Hematopoietic multipotent progenitor cell treated with erythropoietin and hydrocortisone succinate and interleukin-3 and kit ligand, for 4 days (in vitro differentiated cells): ENCODE measurements at regions not wholly inside any gene's neighbourhood (a gene's known extent, or its start where the extent isn't known, plus 50 kb on each side); places are given as distances from the start of the nearest gene placed in this dataset.
"Not testable (repeated sequence)": the region's sequence is repeated elsewhere in the genome, so short reads cannot be mapped to it uniquely, and the experiment has no call there.

Experiments used
- DNase-seq: peaks from one replicate; pipeline ENCODE4 v3.0.0-alpha.2; 2015

DNA sequence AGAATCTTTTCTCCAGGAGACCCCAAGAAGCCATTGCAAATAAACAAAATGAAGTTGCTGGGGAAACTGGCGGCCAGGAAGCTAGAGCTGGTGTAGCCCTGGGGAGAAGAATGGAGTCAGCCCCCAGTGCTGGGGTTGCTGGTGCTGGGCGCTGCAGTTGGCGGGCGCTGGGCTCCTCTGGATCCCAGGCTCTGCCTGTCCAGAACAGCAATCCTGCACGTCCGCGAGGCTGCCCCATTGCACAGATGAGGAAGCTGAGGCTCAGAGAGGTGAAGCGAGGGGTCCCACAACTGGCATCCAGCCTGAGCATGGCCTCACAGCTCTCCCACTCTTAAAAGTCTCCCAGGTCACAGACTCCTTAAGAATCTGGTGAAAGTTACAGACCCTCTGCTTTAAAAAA, 161.1 kb downstream of the OR4M2 start:
- DNase-seq: no peak

DNA sequence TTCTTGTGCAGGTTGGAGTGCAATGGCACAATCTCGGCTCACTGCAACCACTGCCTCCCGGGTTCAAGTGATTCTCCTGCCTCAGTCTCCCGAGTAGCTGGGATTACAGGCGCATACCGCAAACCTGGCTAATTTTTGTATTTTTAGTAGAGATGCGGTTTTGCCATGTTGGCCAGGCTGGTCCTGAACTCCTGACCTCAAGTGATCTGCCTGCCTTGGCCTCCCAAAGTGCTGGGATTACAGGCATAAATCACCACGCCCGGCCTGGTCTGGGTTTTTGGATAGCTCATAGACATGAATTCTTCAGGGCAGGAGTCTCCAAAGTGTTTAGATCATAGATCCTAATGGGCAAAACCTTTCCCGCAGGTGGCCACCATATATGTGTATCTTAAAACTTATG, 162.0 kb downstream of the OR4M2 start:
- DNase-seq: not testable (repeated sequence)

DNA sequence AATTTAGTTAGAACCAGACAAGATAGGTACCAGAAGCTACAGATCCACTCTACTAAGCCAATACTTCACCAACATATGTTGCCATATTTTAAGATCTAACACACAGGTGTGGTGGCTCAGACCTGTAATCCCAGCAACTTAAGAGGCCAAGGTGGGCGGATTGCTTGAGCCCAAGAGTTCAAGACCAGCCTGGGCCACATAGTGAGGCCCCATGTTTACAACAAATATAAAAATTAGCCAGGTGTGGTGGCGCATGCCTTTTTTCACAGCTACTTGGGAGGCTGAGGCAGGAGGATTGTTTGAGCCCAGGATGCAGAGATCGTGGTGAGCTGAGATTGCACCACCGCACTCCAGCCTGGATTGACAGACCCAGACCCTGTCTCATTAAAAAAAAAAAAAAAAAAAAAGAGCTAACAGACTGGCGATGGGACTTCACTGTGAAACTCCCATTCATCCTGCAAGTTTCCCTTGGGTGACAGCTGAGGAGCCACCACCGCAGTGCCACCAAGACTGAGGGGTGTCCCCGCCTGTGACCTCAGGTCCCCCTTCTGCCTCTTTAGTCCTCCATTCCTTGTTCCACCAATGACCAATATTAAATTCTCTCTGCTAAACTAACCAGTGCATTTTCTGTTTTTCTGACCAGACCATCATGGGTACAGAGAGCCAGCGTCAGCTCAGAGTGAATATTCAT, 163.3 kb downstream of the OR4M2 start:
- DNase-seq: no peak

DNA sequence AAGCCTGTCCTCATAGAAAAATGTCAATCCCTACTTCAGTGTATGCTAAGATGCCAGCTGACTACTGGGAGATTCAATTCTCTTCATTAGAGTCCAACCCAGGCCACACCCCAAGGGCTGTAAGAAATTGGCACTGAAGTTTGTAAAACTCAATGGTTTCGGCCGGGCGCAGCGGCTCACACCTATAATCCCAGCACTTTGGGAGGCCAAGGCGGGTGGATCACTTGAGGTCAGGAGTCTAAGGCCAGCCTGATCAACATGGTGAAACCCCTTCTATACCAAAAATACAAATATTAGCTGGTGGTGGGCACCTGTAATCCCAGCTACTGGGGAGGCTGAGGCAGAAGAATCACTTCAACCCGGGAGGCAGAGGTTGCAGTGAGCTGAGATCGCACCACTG, 169.2 kb downstream of the OR4M2 start:
- DNase-seq: not testable (repeated sequence)

DNA sequence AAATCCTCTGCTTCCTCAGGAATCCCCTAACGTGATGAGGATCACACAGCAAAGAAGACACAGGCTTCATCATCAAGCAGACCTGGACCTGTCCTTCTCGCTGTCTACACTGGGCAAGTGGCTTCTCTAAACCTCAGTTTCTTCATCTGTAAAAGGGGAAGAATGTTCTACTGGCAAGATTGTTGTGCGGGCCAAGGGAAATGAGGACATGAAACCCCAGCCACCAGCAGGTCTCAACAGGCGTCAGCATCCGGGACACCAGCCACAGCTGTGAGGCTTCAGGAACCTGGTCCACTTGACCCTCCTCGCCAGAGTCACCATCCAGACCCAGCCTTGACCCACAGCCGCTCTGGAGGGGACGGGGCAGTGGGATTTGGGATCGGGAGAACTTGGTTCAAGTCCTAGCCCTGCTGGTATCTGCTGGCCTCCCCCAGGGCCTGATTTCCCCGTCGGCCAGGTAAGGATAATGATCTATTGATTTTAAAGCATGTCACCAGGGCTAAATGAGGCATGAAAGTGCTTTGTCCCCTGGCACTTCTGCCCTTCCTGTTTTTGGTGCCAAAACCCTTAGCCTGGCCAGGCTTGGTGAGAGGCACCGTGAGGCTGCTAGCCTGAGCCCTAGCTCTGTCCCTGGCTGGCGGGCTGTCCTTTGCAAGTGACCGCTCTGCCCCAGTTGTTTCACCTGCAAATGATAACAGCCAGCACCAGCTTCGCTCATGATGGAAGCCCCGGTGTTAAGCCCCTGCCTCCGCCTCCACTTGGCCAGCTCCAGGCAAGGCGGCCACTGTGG, 170.4 kb downstream of the OR4M2 start:
- not testable (repeated sequence) for DNase-seq

DNA sequence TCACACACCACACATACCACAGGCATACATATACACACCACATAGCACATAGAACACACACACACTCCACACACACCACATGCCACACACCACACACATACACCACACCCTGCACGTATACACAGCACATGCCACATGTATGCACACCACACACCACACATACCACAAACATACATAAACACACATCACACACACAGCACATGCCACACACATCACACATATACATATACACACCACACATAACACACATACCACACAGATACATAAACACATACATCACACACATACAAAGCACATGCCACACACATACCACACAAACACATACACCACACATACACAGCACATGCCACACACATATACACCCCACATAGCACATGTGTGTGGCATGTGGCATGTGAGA, 171.1 kb downstream of the OR4M2 start:
- DNase-seq: no peak

DNA sequence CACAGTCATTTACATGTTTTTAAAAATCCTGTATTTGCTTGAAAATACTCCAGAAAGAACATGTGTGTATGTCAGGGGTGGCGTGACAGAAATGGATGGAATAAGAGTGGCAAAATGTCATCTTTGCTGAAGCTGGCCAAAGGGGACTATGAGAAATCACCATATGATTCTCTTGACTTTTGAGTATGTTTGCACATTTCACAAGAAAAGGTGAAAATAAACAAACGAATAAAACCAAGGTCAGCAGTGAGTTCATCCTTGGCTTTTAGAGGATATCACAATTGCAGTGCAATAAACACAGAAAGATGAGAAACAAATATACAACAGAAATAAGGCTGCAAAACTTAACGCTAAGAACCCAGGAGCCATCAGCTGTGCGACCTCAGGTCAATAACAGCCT, 171.7 kb downstream of the OR4M2 start:
- not testable (repeated sequence) for DNase-seq

DNA sequence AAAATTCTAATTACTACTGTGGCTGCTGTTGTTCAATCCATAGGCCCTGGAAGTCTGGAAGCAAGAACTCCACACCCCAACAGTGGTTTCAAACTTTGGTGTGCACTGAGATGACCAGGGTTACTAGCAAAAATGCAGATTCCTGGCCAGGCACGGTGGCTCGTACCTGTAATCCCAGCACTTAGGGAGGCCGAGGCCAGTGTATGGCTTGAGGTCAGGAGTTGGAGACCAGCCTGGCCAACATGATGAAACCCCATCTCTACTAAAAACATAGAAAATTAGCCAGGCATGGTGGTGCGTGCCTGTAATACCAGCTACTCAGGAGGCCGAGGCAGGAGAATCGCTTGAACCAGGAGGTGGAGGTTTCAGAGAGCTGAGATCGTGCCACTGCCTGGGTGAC, 172.2 kb downstream of the OR4M2 start:
- not testable (repeated sequence) for DNase-seq

DNA sequence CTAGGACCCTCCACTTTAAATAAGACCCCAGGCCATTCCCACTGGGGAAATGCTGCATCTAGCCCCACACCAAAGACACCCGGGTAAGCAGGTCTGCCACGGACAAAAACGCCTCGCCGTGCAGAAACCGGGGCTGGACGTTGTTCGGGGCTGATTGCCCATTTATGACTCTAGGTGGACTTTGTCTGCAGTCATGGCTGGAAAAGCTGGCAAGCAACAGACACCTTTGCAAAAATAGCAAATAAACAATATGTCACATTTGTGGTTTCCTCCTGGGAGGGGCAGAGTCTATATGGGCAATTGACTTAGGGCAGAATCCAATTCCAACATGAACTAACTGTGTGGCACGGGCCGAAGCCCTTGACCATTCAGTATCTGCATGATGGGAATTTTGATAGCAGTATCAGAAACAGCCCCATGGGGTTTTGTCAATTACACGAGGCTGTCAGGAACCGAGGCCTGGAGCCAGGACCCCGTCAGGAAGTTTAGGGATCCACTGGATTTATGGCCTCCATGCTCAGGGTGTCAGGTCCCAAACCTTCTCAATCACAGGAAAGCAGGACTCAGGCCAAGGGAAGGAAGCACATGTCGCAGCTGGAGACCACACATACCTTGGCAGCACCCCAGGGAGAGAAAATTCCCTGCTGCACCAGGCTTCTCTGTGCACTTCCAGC, 172.8 kb downstream of the OR4M2 start:
- DNase-seq: not testable (repeated sequence)

DNA sequence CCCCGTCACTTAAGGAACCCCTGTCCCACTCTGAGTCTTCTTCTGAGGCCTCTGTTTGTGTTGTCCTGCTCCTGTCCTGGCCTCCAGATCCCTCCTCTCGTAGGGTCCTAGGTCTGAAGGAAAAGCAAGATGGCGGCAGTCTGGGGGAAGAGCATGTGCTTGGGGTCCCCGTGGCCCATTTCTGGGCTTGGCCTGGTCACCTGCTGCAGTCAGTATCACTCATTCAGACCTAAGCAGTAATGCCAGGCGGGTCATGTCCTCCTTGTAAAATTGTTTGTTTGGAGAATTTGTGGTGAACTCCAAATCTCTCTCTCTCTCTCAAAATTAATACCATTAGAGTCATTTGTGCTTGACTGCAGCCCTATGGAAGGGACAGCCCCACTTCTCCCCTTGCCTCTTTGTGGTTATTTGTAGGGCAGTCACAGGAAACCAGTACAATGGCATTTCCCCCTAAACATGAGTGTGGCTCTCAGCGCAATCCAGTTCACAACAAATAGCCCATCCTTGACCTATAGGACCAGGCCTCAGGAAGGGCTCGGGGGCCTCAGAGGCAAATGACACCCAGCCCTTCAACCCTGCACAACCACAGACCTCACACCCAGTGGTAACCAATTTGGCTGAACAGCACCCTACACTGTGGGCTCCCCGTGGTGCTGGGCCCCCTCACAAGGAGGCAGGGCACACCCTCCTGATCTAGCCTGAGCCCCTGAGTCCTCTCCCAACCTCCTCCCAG, 173.5 kb downstream of the OR4M2 start:
- DNase-seq: peak; percentile 40

DNA sequence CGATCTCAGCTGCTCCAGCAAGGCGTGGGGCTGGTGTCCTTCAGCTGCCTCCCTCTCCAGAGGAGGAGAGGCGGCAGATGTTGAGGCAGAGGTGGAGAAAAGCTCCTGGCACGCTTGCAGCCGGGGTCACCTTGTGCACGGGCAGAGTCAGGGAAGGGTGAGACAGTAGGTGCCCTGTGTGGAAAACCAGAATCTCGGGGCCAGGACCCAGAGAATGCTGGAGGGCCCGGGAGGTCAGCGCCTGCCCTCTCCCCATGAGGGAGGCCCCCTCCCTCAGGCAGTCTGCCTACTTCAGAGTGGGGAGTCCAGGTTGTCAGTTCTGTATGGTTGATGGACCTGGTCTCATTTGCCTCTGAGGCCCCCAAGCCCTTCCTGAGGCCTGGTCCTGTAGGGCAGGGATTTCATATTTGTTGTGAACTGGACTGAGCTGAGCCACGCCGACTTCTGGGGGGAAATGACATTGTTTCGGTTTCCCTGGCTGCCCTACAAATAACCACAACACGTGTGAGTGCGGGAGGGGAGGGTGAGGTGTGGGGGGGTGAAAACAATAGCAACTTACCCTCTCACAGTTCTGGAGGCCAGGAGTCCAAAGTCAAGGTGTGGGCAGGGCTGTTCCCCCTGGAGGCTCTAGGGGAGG, 174.2 kb downstream of the OR4M2 start:
- DNase-seq: peak; percentile 5

DNA sequence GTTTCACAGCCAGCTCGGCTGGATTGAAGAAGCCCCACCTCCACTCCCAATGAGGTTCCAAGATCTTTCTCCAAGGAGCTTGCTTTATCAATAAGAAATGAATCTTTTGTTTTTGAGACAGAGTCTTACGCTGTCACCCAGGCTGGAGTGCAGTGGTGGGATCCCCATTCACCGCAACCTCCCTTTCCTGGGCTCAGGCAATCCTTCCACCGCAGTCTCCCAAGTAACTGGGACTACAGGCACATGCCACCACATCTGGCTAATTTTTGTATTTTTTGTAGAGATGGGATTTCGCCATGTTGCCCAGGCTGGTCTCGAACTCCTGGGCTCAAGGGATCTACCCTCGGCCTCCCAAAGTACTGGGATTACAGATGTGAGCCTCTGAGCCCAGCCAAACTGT, 175.3 kb downstream of the OR4M2 start:
- DNase-seq: not testable (repeated sequence)

DNA sequence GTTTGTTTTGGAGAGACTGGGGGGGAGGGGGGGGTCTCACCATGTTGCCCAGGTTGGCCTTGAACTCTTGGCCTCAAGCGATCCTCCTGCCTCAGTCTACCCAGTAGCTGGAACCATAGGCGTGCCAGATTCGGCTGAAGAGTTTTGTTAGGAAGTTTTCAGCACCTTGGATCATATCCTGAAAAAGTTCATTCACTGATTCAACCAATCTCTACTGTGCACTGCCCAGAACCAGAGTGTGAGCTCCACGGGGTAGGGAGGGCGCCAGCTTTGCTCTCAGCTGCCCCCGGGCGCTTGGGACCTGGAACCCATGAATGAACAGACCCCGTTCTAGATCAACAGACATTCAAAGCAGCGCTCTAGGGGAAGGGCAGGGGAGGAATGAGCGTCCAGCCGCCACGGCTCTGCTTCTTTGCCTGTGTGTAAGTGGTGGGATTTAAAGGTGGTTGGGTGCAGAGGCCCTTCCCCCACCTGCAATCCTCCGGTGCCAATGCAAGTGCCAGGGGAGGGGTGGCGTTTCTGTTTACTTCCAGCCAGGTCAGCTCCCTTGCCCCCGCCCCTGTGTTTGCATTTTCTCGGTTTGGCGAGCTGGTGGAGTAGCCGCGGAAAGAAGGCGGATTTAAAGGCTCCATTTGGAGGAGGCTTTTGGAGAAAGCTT, 176.2 kb downstream of the OR4M2 start:
- not testable (repeated sequence) for DNase-seq

DNA sequence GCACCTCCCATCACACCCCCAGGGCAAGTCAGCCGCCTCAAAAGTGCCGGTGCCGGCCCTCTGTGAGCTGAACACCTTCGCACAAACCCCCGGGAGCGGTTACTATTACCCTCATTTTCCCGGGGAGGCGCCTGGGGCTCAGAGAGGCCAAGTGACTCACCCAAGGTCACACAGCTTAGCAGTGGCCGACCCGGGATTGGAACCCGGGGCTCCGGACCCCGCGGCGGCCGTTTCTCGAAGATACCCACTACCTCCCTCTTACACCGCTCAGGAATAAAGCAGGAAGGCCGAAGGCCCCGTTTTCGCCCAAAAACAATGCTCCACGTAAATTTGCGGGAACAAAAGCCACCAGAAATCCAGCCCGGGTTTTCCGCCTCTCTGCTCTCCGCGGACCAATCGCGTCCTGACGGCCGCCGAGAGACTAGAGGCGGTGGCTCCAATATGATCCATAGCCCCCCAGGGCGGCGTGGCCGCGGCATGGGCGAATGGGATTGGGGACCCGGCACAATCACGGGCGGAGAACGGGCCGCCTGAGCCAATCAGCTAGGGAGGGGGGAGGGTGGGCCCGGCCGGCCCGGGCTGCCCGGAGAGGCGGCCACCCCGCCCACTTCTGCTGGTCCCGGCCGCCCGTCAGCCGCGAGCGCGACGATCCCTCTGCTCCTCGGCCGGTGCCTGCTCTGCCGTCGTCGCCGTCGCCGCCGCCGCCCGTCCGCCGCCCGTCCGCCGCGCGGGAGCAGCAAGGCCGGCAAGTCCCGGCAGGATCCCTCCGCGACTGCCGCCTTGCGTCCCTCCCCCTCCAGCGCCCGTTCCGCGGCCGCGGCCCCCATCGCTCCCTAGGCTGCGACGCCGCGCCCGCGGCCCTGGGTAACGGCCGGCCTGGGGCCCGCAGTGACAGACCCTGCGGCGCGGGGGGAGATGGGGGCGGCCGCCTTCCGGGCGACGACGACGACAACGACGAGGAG, 177.0 kb downstream of the OR4M2 start:
- no peak for DNase-seq

DNA sequence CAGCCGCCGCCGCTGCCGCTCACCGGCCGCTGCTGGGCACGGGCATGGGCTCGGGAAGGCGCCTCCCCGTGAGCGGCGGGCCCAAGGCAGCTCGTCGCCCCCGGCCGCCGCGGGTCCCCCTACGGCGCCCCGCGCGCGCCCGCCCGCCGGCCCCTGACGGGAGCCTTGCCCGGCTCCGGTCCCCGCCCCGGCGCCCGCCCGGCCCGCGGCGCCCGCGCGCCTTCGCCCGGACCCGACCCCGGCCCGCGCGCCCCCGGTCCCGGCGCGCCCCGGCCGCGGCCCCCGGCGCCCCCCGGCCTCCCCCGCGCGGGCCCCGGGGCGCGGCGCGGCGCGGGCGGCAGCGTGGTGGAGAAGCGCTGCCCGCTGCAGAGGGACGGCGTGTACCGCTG, 177.7 kb downstream of the OR4M2 start:
- no peak for DNase-seq

DNA sequence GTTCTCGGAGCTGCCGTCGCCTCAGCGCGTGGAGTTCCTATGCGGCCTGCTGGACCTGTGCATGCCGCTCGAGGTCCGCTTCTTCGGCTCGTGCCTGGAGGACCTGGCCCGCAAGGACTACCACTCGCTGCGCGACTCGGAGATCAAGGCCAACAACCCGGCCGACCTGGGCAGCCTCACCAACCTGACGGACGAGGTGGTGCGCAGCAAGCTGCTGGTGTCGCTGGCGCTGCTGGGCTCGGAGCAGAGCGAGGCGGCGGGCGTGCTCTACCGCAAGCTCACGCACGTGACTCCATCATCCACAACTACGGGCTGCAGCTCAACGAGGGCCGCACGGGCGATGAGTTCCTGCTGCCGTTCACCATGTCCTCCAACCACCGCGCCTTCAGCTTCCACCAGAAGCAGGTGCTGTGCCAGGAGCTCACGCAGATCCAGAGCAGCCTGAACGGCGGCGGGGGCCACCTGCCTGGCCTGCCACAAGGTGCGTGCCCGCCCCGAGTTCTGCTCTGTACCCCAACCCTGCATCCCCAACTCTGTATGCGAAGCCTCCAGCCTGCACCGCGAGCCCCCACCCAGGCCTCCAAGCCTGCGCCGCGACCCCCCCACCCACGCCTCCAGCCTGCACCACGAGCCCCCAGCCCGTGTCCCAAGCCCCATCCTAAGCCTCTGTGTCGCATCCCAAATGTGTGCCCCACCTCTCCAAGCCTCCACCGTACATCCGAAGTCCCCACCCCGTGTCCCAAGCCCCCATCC, 178.2 kb downstream of the OR4M2 start:
- DNase-seq: no peak

DNA sequence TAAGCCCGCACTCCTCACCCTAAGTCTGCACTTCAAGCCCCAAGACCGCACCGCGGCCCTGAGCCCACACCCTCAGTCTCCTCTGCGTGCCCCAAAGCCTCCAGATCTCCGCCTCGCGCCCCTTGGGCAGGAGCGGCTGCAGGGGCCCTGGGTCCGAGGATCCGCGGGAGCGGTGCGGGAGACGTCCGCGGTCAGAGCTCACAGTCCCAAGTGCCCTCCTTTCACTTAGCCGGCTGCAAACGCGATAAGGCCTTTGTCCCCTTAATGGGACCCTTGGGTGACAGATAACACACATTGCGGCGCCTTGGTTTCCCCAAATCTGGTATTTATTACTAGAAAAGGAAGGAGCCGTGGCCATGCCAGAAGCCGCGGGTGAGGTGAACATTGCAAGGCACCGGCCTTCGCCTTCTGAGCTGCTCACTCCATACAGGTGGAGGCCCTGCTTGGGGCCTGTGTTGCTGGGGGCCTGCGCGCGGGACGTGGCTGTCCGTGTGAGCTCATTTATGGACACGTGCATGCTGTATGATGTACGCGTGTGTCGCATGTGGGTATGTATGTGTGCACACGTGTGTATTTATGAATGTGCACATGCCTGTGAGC, 178.9 kb downstream of the OR4M2 start:
- not testable (repeated sequence) for DNase-seq

DNA sequence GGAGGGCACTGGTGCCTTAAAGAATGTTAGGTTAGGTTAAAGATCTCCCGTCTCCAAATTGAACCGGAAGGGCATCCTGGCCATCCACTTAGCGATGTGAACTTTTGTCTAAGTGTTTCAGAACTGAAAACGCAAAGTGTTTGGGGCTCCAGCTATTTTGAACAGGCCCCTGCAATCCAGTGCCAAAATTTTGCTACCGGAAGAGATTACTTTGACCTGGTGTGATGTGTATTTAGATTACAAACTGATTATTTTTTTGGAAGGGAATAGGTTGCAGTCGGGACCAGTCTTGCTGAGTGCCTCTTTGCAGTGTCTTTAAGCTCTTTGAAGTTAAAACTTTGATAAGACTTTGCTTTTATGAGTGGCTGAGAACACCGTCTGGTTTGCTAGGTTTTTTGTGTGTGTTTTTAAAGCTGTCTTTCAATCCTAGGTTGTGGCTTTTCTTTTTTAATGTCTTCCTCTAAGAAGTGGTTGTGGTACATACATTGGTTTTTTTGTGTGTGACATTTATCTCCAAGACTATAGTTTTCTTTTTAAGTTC, 179.6 kb downstream of the OR4M2 start:
- DNase-seq: no peak

DNA sequence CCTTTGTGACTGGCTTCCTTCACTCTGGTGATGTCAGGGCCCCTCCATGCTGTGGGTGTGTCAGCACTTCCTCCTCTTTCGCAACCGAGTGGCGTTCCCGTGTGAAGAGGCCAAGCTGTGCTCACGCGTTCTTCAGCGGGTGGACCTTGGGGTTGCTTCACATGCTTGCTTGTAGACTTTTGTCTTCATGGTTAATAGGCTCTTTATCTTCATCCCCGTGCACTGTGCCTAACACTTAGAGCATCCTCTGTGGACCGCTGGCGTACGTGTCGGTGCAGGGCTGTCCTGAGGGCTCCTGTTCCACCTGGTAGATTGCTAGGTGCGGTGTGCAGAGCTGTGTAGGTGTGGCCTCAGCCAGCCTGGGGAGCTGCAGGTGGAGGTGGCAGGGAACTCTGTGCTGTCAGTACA, 182.3 kb downstream of the OR4M2 start:
- peak; percentile 68 for DNase-seq
